AG04450 (cell line): ENCODE measurements at regions not wholly inside any gene's neighbourhood (a gene's known extent, or its start where the extent isn't known, plus 50 kb on each side); places are given as distances from the start of the nearest gene placed in this dataset.

Source experiments
- CTCF ChIA-PET: fragments of 300-600, 350-600 bp; formaldehyde crosslinking; extraction: SDS; loops from one replicate; lab custom pipeline; 2022; ENCODE audit warnings: antibody characterized with exemption, inconsistent platforms; lab: Charles Lee
- POLR2A ChIA-PET: fragments of 350-600 bp; formaldehyde crosslinking; extraction: SDS; loops from one replicate; lab custom pipeline; 2021; ENCODE audit warnings: antibody characterized with exemption, inconsistent platforms; lab: Yijun Ruan, JAX
- DNase-seq: peaks from one replicate; pipeline ENCODE4 v3.0.0-alpha.2; 2011; ENCODE audit warnings: low read depth, low spot score
- H3K27ac ChIP-seq: one replicate; pipeline ENCODE4 v1.5.1; 2012; ENCODE audit warnings: low read depth, low read length, control low read depth
- H3K27me3 ChIP-seq: one replicate; pipeline ENCODE4 v1.6.0; 2012; ENCODE audit warnings: low read length; ENCODE audit not compliant: control insufficient read depth, insufficient read depth
- H3K4me3 ChIP-seq: 2 replicates; pipeline ENCODE4 v1.5.1; 2011; ENCODE audit warnings: mild to moderate bottlenecking, low read depth, low read length, control low read depth
- H3K9me3 ChIP-seq: 2 replicates; pipeline ENCODE4 v1.5.1; 2012; ENCODE audit warnings: low read length; ENCODE audit not compliant: control insufficient read depth, insufficient read depth
- TF ChIP-seq, protein P1 (sequence below): IDR thresholded peaks from 2 replicates; pipeline ENCODE4 v1.5.1; 2011; ENCODE audit warnings: low read depth, low read length, control low read depth, inconsistent platforms

DNA sequence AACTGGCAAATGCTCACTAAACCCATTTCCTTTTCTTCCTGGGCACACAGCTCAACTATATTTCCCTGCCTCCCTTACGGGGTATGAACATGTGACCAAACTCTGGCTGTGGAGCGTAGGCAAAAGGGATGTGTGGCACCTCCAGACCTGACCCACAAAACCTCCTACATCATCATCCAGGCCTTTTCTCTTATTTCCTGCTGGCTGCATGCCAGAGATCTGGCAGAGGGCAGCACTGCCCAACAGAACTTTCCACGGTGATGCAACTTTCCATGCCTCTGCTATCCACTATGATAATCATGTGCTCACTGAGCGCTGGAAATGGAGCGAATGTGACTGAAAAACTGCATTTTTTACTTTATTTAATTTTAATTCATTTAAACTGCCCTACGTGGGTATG, 99.6 kb upstream of the CACNA1E start:
- CTCF ChIA-PET: no interaction called here
- Histone ChIP-seq H3K9me3 (no peaks in the 10 kb centered on the region), H3K4me3 (no peak overlapping the region)

GRCh38 chr1:181386340-181386739, 97.0 kb upstream of the CACNA1E start:
- TF ChIP-seq, protein P1, sequence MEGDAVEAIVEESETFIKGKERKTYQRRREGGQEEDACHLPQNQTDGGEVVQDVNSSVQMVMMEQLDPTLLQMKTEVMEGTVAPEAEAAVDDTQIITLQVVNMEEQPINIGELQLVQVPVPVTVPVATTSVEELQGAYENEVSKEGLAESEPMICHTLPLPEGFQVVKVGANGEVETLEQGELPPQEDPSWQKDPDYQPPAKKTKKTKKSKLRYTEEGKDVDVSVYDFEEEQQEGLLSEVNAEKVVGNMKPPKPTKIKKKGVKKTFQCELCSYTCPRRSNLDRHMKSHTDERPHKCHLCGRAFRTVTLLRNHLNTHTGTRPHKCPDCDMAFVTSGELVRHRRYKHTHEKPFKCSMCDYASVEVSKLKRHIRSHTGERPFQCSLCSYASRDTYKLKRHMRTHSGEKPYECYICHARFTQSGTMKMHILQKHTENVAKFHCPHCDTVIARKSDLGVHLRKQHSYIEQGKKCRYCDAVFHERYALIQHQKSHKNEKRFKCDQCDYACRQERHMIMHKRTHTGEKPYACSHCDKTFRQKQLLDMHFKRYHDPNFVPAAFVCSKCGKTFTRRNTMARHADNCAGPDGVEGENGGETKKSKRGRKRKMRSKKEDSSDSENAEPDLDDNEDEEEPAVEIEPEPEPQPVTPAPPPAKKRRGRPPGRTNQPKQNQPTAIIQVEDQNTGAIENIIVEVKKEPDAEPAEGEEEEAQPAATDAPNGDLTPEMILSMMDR: no peak
- no peaks in the 10 kb centered on the region for H3K27me3 ChIP-seq
- no peak overlapping the region for H3K27ac ChIP-seq
- no peak for DNase-seq
- ChIA-PET CTCF (no interaction called here), POLR2A (no interaction called here)
- no peaks in the 10 kb centered on the region for H3K9me3 ChIP-seq
- H3K4me3 ChIP-seq: no peak overlapping the region

More for the DNA sequence above, 99.6 kb upstream of the CACNA1E start:
- Histone ChIP-seq H3K27me3 (no peaks in the 10 kb centered on the region), H3K27ac (no peak overlapping the region)
- POLR2A ChIA-PET: no interaction called here
- DNase-seq: no peak
- TF ChIP-seq, protein P1: no peak

DNA sequence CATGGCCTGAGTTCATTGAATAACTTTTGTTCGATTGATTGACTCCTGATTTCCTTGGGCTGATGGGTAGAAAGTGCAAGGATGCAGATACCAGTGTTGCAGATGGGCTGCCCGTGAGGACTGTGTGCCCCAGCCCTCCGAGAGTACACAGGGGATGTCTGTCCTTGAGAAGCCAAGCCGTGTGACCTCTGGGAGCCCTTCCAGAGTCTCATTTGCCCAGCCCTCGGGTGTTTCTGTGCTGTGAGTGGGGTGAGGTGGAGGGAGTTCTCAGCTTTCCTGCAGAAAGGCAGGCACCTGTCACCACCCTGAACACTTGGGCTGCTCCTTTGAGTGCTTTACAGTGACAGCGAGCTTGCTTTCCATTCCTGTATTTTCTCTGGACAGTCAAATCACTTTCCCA, 96.4 kb upstream of the CACNA1E start:
- CTCF ChIA-PET: no interaction called here
- DNase-seq: no peak
- TF ChIP-seq, protein P1: no peak

DNA sequence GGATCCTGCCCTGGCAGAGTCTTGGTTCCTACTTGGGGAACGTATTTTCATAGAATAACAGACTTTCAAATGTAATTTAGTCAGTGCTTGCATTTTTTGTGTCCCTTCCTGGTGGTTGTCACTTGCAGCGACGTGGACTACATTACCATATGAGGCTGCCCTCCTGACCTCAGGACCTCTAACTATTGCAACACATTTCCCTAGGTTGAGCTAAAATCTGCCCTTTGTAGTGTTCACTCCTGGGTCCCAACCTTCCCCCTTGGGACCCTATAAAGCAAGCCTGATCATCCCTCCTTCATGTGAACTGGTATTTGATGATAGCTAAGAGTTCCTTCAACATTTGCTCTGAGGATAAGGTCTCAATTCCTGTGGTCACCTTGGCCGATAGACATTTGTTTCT, 95.6 kb upstream of the CACNA1E start:
- POLR2A ChIA-PET: no interaction called here
- TF ChIP-seq, protein P1: no peak
- Histone ChIP-seq H3K9me3 (no peaks in the 10 kb centered on the region), H3K27me3 (no peaks in the 10 kb centered on the region), H3K27ac (no peak overlapping the region), H3K4me3 (no peak overlapping the region)
- no peak for DNase-seq
- CTCF ChIA-PET: interaction anchor here (0.6 kb wide), 1 partner anchor 37 kb away, joined by 3 read pairs; no protein-coding TSS in a partner anchor

More for the DNA sequence above, 96.4 kb upstream of the CACNA1E start:
- no peak overlapping the region for H3K27ac ChIP-seq
- POLR2A ChIA-PET: no interaction called here
- no peaks in the 10 kb centered on the region for H3K27me3 ChIP-seq
- no peak overlapping the region for H3K4me3 ChIP-seq
- H3K9me3 ChIP-seq: no peaks in the 10 kb centered on the region

DNA sequence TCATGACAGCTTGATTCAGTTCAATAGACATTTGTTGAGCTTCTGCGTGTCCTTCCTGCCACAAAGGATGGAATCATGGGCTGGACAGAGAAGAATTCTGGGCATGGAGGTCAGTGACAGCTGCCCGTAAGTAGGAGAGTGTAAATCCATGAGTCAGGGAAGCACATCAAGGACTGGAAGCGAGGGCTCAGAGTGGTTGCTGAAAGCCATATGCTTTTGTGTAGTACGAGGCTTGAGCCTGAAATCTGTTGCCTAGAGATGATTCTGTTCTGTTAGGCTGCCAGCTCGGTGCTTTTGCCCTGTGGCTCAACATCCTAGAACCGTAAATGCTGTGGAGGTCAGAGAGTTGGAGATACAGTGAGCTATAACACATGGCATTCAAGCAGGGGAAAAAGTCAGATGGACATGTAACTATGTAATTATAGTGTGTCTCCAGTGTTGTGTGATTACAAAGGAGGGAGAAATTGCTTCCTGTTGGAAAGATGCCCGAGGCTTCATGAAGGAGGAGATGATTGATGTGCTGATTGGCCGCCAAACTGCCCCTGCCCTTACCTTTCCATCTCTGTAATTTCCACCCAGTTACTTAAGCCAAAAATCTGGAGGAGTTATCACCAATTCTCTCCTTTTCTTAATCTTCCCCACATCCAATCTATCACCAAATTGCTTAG, 92.8 kb upstream of the CACNA1E start:
- Histone ChIP-seq H3K4me3 (no peak overlapping the region), H3K27me3 (no peaks in the 10 kb centered on the region), H3K9me3 (no peaks in the 10 kb centered on the region), H3K27ac (no peak overlapping the region)
- DNase-seq: no peak
- TF ChIP-seq, protein P1: no peak
- ChIA-PET CTCF (interaction anchor here (1.2 kb wide), 1 partner anchor 8 kb away, joined by 3 read pairs; no protein-coding TSS in a partner anchor), POLR2A (no interaction called here)
